H1 (cell line): ENCODE measurements at regions not wholly inside any gene's neighbourhood (a gene's known extent, or its start where the extent isn't known, plus 50 kb on each side); places are given as distances from the start of the nearest gene placed in this dataset.

Experiments used
- CTCF ChIA-PET: fragments of 300-600 bp; sonication (Branson Sonifier 250); formaldehyde crosslinking; loops from one replicate; lab custom pipeline; 2021; ENCODE audit not compliant: partially characterized antibody; lab: Charles Lee
- POLR2A ChIA-PET: fragments of 300-600 bp; sonication (Branson Sonifier 250); formaldehyde crosslinking; loops from one replicate; lab custom pipeline; 2021; ENCODE audit warnings: inconsistent platforms; ENCODE audit not compliant: partially characterized antibody; lab: Charles Lee
- DNase-seq, 2 experiments: peaks; one replicate each; pipeline versions ENCODE4 v3.0.0 to v3.0.0-alpha.2; 2010 to 2022; ENCODE audit warnings: low spot score in 2 of 2, low read depth in 1 of 2, mixed read lengths in 1 of 2
- FAIRE-seq: peaks from 2 replicates; lab custom pipeline; 2011; peaks lifted over from hg19 to GRCh38; lab: Jason Lieb, UNC
- H2AFZ ChIP-seq: 2 replicates; pipeline ENCODE4 v1.8.1; 2012; ENCODE audit warnings: low read length, inconsistent platforms
- H2AK5ac ChIP-seq: 2 replicates; pipeline ENCODE4 v1.6.1; 2013; ENCODE audit warnings: low read depth, low read length
- H2BK120ac ChIP-seq: replicated peaks from 2 replicates; pipeline ENCODE3; 2013; ENCODE audit warnings: low read depth, low read length, inconsistent platforms
- H2BK12ac ChIP-seq: 2 replicates; pipeline ENCODE4 v1.6.1; 2013; ENCODE audit warnings: low read depth, low read length
- H2BK15ac ChIP-seq: 2 replicates; pipeline ENCODE4 v1.6.1; 2013; ENCODE audit warnings: low read length
- H2BK20ac ChIP-seq: 2 replicates; pipeline ENCODE4 v1.6.1; 2013; ENCODE audit warnings: low read length
- H2BK5ac ChIP-seq: 2 replicates; pipeline ENCODE4 v1.6.1; 2013; ENCODE audit warnings: low read depth, low read length
- H3K14ac ChIP-seq: 2 replicates; pipeline ENCODE4 v1.6.1; 2013; ENCODE audit warnings: inconsistent platforms; ENCODE audit not compliant: insufficient read length
- H3K18ac ChIP-seq: 2 replicates; pipeline ENCODE4 v1.6.1; 2013; ENCODE audit warnings: low read length; ENCODE audit errors: extremely low read depth
- H3K23ac ChIP-seq: 2 replicates; pipeline ENCODE4 v1.6.1; 2013; ENCODE audit warnings: inconsistent platforms; ENCODE audit not compliant: insufficient read length
- H3K23me2 ChIP-seq: 2 replicates; pipeline ENCODE4 v1.6.1; 2013; ENCODE audit warnings: low read depth, low read length
- H3K27ac ChIP-seq: 2 replicates; pipeline ENCODE4 v1.6.1; 2011; ENCODE audit warnings: low read depth, low read length, inconsistent platforms
- H3K27me3 ChIP-seq, 4 experiments: replicated peaks in 1 of 4; 1 replicate in 1 of 4; 2 replicates in 3 of 4; pipeline versions ENCODE4 v1.6.1 to v1.8.1; 2011 to 2013; ENCODE audit warnings: low read length in 3 of 4, mild to moderate bottlenecking in 3 of 4, inconsistent platforms in 2 of 4, mixed read lengths in 2 of 4, moderate library complexity in 1 of 4; ENCODE audit not compliant: control insufficient read depth in 3 of 4, insufficient read depth in 3 of 4; ENCODE audit errors: extremely low read depth in 1 of 4
- H3K36me3 ChIP-seq, 4 experiments: 2 replicates each; pipeline versions ENCODE4 v1.6.1 to v1.8.1; 2011 to 2013; ENCODE audit warnings: mild to moderate bottlenecking in 4 of 4, low read length in 3 of 4, moderate library complexity in 2 of 4, control low read depth in 1 of 4, inconsistent platforms in 1 of 4; ENCODE audit not compliant: insufficient read depth in 4 of 4, control insufficient read depth in 2 of 4
- H3K4ac ChIP-seq: replicated peaks from 2 replicates; pipeline ENCODE3; 2013; ENCODE audit warnings: low read length, low read depth, mixed read lengths, inconsistent platforms; ENCODE audit not compliant: insufficient read length
- H3K4me1 ChIP-seq, 4 experiments: replicated peaks in 1 of 4; 1 replicate in 1 of 4; 2 replicates in 3 of 4; pipeline versions ENCODE4 v1.6.1 to v1.8.1; 2011 to 2013; ENCODE audit warnings: low read length in 3 of 4, inconsistent platforms in 2 of 4, mixed read lengths in 1 of 4; ENCODE audit not compliant: insufficient read depth in 4 of 4, control insufficient read depth in 3 of 4
- H3K4me2 ChIP-seq, 2 experiments: 2 replicates each; pipeline versions ENCODE4 v1.6.1 to v1.8.1; 2011 to 2013; ENCODE audit warnings: low read depth in 2 of 2, low read length in 2 of 2, control low read depth in 1 of 2, inconsistent platforms in 1 of 2, mild to moderate bottlenecking in 1 of 2; ENCODE audit not compliant: insufficient read depth in 1 of 2
- H3K4me3 ChIP-seq, 4 experiments: fragments of 200-600, 300-600 bp in 1 of 4; sonication (generic), shearing (Covaris generic), sonication (Bioruptor Twin) in 1 of 4; 2 replicates each; pipeline versions ENCODE4 v1.5.1 to v1.8.1; 2011 to 2016; ENCODE audit warnings: low read length in 4 of 4, low read depth in 3 of 4, control low read depth in 2 of 4, inconsistent platforms in 2 of 4, mild to moderate bottlenecking in 2 of 4, mixed read lengths in 1 of 4, moderate library complexity in 1 of 4; ENCODE audit not compliant: insufficient read depth in 2 of 4; ENCODE audit errors: extremely low read depth in 1 of 4
- H3K56ac ChIP-seq: replicated peaks from 2 replicates; pipeline ENCODE3; 2013; ENCODE audit warnings: low read depth, mild to moderate bottlenecking, mixed read lengths, low read length, inconsistent platforms; ENCODE audit not compliant: insufficient read length
- H3K79me1 ChIP-seq: 2 replicates; pipeline ENCODE4 v1.6.1; 2013; ENCODE audit warnings: low read depth, low read length, control low read depth
- H3K79me2 ChIP-seq, 2 experiments: 2 replicates each; pipeline versions ENCODE4 v1.6.1 to v1.8.1; 2012 to 2013; ENCODE audit warnings: low read length in 2 of 2, mild to moderate bottlenecking in 2 of 2, inconsistent platforms in 1 of 2; ENCODE audit not compliant: insufficient read depth in 2 of 2, control insufficient read depth in 1 of 2
- H3K9ac ChIP-seq, 4 experiments: replicated peaks in 1 of 4; 1 replicate in 1 of 4; 2 replicates in 3 of 4; pipeline versions ENCODE4 v1.6.1 to v1.8.1; 2011 to 2013; ENCODE audit warnings: low read depth in 3 of 4, low read length in 3 of 4, control low read depth in 2 of 4, mild to moderate bottlenecking in 2 of 4, moderate library complexity in 2 of 4, inconsistent platforms in 1 of 4; ENCODE audit errors: extremely low read depth in 1 of 4
- H3K9me3 ChIP-seq, 2 experiments: 2 replicates each; pipeline versions ENCODE4 v1.6.1 to v1.8.1; 2012 to 2013; ENCODE audit warnings: mild to moderate bottlenecking in 2 of 2, moderate library complexity in 2 of 2, control low read depth in 1 of 2, inconsistent platforms in 1 of 2, low read depth in 1 of 2, low read length in 1 of 2, mixed read lengths in 1 of 2; ENCODE audit not compliant: insufficient read depth in 2 of 2
- H4K20me1 ChIP-seq, 2 experiments: replicated peaks in 1 of 2; 2 replicates each; pipeline versions ENCODE3 to v1.8.1; 2011 to 2013; ENCODE audit warnings: inconsistent platforms in 2 of 2, low read length in 2 of 2, mild to moderate bottlenecking in 1 of 2; ENCODE audit not compliant: insufficient read depth in 2 of 2, control insufficient read depth in 1 of 2
- H4K5ac ChIP-seq: 2 replicates; pipeline ENCODE4 v1.6.1; 2013; ENCODE audit warnings: low read length, low read depth, mixed read lengths, inconsistent platforms; ENCODE audit not compliant: insufficient read length
- H4K8ac ChIP-seq: 2 replicates; pipeline ENCODE4 v1.8.0; 2013; ENCODE audit warnings: mild to moderate bottlenecking, moderate library complexity, low read length, inconsistent platforms; ENCODE audit not compliant: insufficient read depth; ENCODE audit errors: extremely low read depth
- H4K91ac ChIP-seq: replicated peaks from 2 replicates; pipeline ENCODE3; 2013; ENCODE audit warnings: low read length, mixed read lengths, inconsistent platforms; ENCODE audit not compliant: insufficient read length
- RAD21 ChIP-seq, 2 experiments: IDR thresholded peaks in 1 of 2; conservative IDR thresholded peaks in 1 of 2; 2 replicates each; pipeline ENCODE4 v1.6.1; 2011; ENCODE audit warnings: low read depth in 2 of 2, low read length in 2 of 2, improper control_type of control experiment in 1 of 2, inconsistent platforms in 1 of 2, mild to moderate bottlenecking in 1 of 2, moderate library complexity in 1 of 2
- RNF2 ChIP-seq: fragments of 200-900, 300-1000 bp; sonication (generic); IDR thresholded peaks from 2 replicates; pipeline ENCODE4 v1.7.1; 2016; ENCODE audit warnings: borderline replicate concordance, low read depth, mild to moderate bottlenecking, antibody characterized with exemption, low read length; ENCODE audit not compliant: poor library complexity, severe bottlenecking; ENCODE audit errors: missing control alignments
- RXRA ChIP-seq: IDR thresholded peaks from 2 replicates; pipeline ENCODE4 v1.6.1; 2011; ENCODE audit warnings: low read depth, mild to moderate bottlenecking, low read length, moderate library complexity; ENCODE audit not compliant: insufficient read depth
- SIX5 ChIP-seq: IDR thresholded peaks from 2 replicates; pipeline ENCODE4 v1.6.1; 2011; ENCODE audit warnings: mild to moderate bottlenecking, low read depth, low read length
- TAF7 ChIP-seq: optimal IDR thresholded peaks from 2 replicates; pipeline ENCODE3; 2011; ENCODE audit warnings: low read depth, mild to moderate bottlenecking, inconsistent platforms, low read length, moderate library complexity, borderline replicate concordance
- TBP ChIP-seq: IDR thresholded peaks from 2 replicates; pipeline ENCODE4 v1.6.1; 2011; ENCODE audit warnings: low read depth, low read length, improper control_type of control experiment
- ZNF274 ChIP-seq: IDR thresholded peaks from 2 replicates; pipeline ENCODE4 v1.7.0; 2012; ENCODE audit warnings: low read length, borderline replicate concordance; ENCODE audit errors: extremely low read depth
- WGBS, 2 experiments: shearing (Covaris generic) in 1 of 2; methylation state at CpG; one replicate each; pipeline versions ENCODE4 v1.1.6 to v1.1.7; 2013 to 2015; ENCODE audit warnings: low lambda C conversion rate in 2 of 2, mixed read lengths in 2 of 2, inconsistent platforms in 1 of 2, low coverage in 1 of 2, missing lambda C conversion rate in 1 of 2; ENCODE audit not compliant: insufficient replicate concordance in 2 of 2, insufficient coverage in 1 of 2, insufficient read length in 1 of 2; ENCODE audit errors: extremely low coverage in 1 of 2, missing lambda C conversion rate in 1 of 2; 5-methylcytosine and 5-hydroxymethylcytosine counted together
- TF ChIP-seq, protein P1 (sequence below): IDR thresholded peaks from 2 replicates; pipeline ENCODE4 v1.6.1; 2012; ENCODE audit warnings: low read length, inconsistent platforms
- TF ChIP-seq, protein P2 (sequence below): IDR thresholded peaks from 2 replicates; pipeline ENCODE4 v1.6.1; 2012; ENCODE audit warnings: inconsistent platforms

DNA sequence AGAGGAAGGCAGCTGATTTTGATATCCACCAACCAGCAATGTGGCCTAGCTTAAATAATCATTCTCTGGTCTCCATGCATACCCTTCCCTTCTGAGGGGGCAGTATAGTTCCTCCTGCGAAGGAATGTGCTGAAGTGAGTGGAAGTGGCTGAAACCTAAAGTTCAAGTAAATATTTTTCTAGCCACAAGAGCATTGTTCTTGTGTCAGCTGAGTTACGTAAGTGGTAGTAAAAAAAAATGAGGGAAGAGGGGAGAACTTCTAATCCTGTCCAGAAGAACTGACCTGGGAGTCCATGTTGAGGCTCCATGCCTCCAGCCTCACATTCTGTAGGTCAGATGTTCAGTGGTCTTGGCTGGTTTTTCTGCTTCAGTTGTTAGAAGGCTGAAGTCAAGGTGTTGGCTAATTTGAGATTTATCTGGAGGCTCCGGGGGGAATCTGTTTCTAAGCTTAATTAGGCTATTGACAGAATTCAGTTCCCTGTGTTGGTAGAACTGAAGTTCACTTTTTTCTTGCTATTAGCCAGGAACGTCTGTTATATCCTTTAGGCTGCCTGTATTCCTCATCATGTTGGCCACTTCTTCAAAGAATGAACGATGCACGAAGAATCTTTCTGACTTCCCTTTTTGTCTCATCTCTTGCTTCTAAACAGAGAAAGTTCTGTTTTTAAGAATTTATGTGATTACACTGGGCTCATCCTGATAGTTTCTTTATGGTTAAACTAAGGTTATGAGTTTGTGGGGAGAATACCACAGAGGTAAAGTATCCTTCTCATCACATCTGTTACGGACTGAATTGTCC is 207.1 kb upstream of the PRSS16 start:
- FAIRE-seq = no peak
- H2AFZ ChIP-seq = 0 out of 2 replicates have a peak overlapping the region, but pooled peaks have one; percentile 33
- TF ChIP-seq, protein P1, sequence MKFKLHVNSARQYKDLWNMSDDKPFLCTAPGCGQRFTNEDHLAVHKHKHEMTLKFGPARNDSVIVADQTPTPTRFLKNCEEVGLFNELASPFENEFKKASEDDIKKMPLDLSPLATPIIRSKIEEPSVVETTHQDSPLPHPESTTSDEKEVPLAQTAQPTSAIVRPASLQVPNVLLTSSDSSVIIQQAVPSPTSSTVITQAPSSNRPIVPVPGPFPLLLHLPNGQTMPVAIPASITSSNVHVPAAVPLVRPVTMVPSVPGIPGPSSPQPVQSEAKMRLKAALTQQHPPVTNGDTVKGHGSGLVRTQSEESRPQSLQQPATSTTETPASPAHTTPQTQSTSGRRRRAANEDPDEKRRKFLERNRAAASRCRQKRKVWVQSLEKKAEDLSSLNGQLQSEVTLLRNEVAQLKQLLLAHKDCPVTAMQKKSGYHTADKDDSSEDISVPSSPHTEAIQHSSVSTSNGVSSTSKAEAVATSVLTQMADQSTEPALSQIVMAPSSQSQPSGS = no peak
- no peak for TF ChIP-seq SIX5
- no peak for TF ChIP-seq RAD21 (IDR thresholded peaks at IDR 0.05 in 1 of 2, conservative IDR thresholded peaks at IDR 0.05 in 1 of 2; ENCODE audit: low read depth in 2 of 2, low read length in 2 of 2)
- no peak for TF ChIP-seq RNF2
- no peak for TF ChIP-seq ZNF274
- TF ChIP-seq TAF7 = no peak
- TF ChIP-seq TBP = no peak
- TF ChIP-seq RXRA = no peak
- TF ChIP-seq, protein P2, sequence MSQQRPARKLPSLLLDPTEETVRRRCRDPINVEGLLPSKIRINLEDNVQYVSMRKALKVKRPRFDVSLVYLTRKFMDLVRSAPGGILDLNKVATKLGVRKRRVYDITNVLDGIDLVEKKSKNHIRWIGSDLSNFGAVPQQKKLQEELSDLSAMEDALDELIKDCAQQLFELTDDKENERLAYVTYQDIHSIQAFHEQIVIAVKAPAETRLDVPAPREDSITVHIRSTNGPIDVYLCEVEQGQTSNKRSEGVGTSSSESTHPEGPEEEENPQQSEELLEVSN = no peak

More for the DNA sequence above, 207.1 kb upstream of the PRSS16 start:
- no peak overlapping the region for H4K91ac ChIP-seq
- H4K5ac ChIP-seq = no peak overlapping the region
- H3K27me3 ChIP-seq = no peaks in the 10 kb centered on the region; a peak in 1 of 7 replicates
- H2BK120ac ChIP-seq = no peak overlapping the region
- no peak overlapping the region for H3K4me3 ChIP-seq
- no peak overlapping the region for H3K27ac ChIP-seq
- POLR2A ChIA-PET = interaction anchor here (0.7 to 1.1 kb wide), 2 partner anchors 10 to 767 kb away, joined by 3 read pairs; a partner anchor contains a TSS
- H2BK20ac ChIP-seq = no peak overlapping the region
- H3K14ac ChIP-seq = no peak overlapping the region
- H3K23me2 ChIP-seq = no peaks in the 10 kb centered on the region
- H3K9ac ChIP-seq = no peak overlapping the region
- CTCF ChIA-PET = interaction anchor here (0.6 to 2.1 kb wide), 4 partner anchors 19 to 781 kb away, joined by 3 to 9 read pairs (median 3); no protein-coding TSS in a partner anchor
- H2BK5ac ChIP-seq = no peak overlapping the region
- WGBS, 2 experiments = 88% methylated on average over 7 of the region's 7 CpGs; no CpG with 5 or more reads in 1 of the 2 experiments
- no peak for DNase-seq
- H3K18ac ChIP-seq = no peak overlapping the region
- no peak overlapping the region for H2AK5ac ChIP-seq
- H4K20me1 ChIP-seq = no peaks in the 10 kb centered on the region
- H3K9me3 ChIP-seq = peaks cover 0 to 3% of the 10 kb centered on the region in 2 experiments; a peak in 1 of 4 replicates
- H3K36me3 ChIP-seq = no peaks in the 10 kb centered on the region
- H3K4me1 ChIP-seq = no peaks in the 10 kb centered on the region
- no peak overlapping the region for H3K4ac ChIP-seq
- H3K79me2 ChIP-seq = no peaks in the 10 kb centered on the region
- no peak overlapping the region for H3K56ac ChIP-seq
- H4K8ac ChIP-seq = no peak overlapping the region
- H2BK12ac ChIP-seq = no peak overlapping the region
- H2BK15ac ChIP-seq = no peak overlapping the region
- no peaks in the 10 kb centered on the region for H3K79me1 ChIP-seq
- H3K23ac ChIP-seq = no peak overlapping the region
- H3K4me2 ChIP-seq = no peak overlapping the region
